ENCODE measurements at regions not wholly inside any gene's neighbourhood (a gene's known extent, or its start where the extent isn't known, plus 50 kb on each side); places are given as distances from the start of the nearest gene placed in this dataset.

DNA sequence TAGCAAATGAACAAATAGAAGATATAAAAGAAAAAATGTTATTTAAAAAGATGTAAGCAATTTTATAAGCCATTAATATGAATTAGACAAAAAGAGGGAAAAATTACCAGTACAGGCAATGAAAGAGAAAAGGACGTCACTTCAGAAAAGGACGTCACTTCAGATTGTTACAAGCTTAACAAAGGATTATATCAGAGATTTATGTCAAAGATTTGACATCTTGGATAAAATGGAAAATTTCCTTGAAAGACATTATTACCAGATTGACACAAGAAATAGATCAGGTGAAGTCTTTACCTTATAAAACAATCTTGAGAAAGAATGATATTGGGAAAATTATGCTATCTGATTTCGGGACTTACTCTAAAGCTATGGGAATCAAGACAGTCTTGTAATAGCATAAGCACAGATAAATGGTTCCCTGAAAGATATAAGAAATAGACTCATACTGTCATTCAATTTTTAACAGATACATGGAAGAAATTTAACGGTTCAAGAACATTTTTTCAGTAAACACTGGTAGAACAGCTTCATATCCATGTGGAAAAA, 625.4 kb upstream of the EDIL3 start:
- H3K4me1 ChIP-seq: no peaks in the 10 kb centered on the region
- no peaks in the 10 kb centered on the region for H3K27me3 ChIP-seq
- DNase-seq (ENCODE audit: low spot score): no peak
- TF ChIP-seq, protein P1, sequence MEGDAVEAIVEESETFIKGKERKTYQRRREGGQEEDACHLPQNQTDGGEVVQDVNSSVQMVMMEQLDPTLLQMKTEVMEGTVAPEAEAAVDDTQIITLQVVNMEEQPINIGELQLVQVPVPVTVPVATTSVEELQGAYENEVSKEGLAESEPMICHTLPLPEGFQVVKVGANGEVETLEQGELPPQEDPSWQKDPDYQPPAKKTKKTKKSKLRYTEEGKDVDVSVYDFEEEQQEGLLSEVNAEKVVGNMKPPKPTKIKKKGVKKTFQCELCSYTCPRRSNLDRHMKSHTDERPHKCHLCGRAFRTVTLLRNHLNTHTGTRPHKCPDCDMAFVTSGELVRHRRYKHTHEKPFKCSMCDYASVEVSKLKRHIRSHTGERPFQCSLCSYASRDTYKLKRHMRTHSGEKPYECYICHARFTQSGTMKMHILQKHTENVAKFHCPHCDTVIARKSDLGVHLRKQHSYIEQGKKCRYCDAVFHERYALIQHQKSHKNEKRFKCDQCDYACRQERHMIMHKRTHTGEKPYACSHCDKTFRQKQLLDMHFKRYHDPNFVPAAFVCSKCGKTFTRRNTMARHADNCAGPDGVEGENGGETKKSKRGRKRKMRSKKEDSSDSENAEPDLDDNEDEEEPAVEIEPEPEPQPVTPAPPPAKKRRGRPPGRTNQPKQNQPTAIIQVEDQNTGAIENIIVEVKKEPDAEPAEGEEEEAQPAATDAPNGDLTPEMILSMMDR (IDR thresholded peaks at IDR 0.05): no peak
- H3K4me3 ChIP-seq: no peak overlapping the region
- no peak overlapping the region for H3K27ac ChIP-seq
- no peaks in the 10 kb centered on the region for H3K9me3 ChIP-seq
- no peaks in the 10 kb centered on the region for H3K36me3 ChIP-seq

DNA sequence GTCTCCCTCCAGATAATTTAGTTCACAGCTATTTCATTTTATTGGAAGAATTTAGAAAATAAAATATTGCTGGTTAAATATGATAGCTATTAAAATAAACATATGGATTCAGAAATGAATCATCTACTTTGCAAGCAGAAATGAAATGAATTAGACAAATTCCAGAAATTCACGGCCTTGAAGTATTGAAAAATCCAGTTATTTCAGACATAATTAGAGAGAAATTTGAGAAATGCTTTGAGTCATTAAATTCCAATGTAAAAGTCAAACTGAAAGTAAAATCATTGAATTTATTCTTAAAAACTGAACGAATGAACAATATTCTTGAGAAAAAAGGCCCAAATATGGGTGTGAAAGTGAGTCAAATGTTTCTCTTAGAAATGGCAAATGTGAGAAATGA, 632.6 kb upstream of the EDIL3 start:
- DNase-seq (ENCODE audit: low spot score): no peak
- Histone ChIP-seq H3K4me1 (no peaks in the 10 kb centered on the region), H3K36me3 (no peaks in the 10 kb centered on the region), H3K9me3 (no peaks in the 10 kb centered on the region), H3K4me3 (no peak overlapping the region), H3K27me3 (no peaks in the 10 kb centered on the region), H3K27ac (no peak overlapping the region)
- TF ChIP-seq, protein P1 (IDR thresholded peaks at IDR 0.05): no peak

DNA sequence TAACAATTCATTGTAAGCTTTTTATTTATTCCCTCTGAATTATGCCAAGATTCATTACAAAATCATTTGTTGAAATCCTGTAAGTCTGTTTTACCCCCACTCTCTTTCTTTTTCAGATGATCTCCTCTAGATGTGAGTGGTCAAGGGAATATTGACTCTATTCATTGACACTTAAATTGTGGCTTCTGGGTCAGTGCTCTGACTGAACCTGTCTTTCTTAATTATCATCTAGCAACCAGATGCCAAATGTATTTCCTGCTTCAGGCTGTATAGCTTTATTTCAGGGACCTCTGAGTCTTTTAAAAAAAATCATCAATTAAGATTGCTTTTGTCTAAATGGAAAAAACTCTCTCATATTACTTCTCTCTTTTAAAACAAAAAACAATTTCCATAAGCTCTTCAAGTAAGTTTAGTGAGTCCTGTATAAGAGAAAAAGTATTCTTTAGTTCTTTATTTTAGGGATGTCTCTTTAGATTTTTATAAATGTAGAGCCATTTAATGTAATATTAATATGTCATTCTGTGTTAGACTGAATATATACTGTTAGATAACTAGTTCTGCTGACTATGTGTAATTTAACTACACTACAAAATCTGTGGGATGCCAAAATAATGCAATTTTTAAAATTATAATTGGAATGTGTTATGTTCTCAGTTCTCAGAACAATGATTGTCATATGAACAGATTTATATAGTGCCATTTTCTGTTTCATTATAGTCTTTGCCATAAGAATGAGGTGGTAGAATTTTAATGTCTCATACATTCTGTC, 645.8 kb upstream of the EDIL3 start:
- no peaks in the 10 kb centered on the region for H3K4me1 ChIP-seq
- no peak for DNase-seq (ENCODE audit: low spot score)
- TF ChIP-seq, protein P1 (IDR thresholded peaks at IDR 0.05): no peak
- H3K9me3 ChIP-seq: no peaks in the 10 kb centered on the region
- no peak overlapping the region for H3K4me3 ChIP-seq
- H3K27ac ChIP-seq: no peak overlapping the region
- H3K27me3 ChIP-seq: no peaks in the 10 kb centered on the region
- no peaks in the 10 kb centered on the region for H3K36me3 ChIP-seq

DNA sequence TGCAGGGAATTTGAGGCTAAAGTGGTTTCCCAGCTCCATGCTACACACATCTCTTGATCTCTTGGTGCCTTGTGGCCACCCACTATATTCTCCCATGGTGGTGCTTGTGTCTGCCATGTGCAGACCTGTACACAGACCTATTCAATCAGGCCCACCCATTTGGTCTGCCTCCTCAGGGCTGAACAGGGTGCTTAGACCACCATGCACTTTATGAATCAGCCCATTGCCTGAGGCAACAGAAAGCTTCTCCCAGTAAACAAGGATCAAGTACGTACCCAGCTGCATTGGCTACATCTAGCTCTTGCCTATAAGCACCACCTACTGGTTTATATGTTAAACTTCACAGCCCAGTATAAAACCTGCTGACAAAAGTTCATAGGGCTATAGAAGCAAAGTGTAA, 664.3 kb upstream of the EDIL3 start:
- Histone ChIP-seq H3K4me3 (no peak overlapping the region), H3K27ac (no peak overlapping the region), H3K27me3 (no peaks in the 10 kb centered on the region), H3K9me3 (no peaks in the 10 kb centered on the region), H3K4me1 (no peaks in the 10 kb centered on the region), H3K36me3 (no peaks in the 10 kb centered on the region)
- DNase-seq (ENCODE audit: low spot score): no peak
- TF ChIP-seq, protein P1 (IDR thresholded peaks at IDR 0.05): peak in 1 of 2 donors; percentile 52

DNA sequence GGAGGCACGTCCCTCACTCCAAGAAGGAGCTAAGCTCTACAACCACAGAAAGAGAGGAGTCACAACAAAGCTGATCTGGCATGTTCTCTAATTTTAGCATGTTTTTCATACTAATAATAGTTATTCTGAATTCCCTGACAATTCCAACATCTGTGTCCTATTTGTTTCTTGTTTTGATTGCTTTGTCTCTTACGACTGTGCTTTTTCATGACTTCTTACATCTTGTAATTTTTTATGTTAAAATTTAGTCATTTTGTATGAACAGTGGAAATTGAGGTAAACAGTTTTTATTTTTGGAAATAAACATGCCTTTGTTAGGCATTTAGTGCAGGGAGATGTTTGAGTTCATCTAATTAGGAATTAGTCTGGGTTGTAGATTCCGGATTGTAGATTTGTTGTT, 668.1 kb upstream of the EDIL3 start:
- TF ChIP-seq, protein P1 (IDR thresholded peaks at IDR 0.05): no peak
- DNase-seq (ENCODE audit: low spot score): no peak
- Histone ChIP-seq H3K27ac (no peak overlapping the region), H3K36me3 (no peaks in the 10 kb centered on the region), H3K9me3 (no peaks in the 10 kb centered on the region), H3K4me1 (no peaks in the 10 kb centered on the region), H3K4me3 (no peak overlapping the region), H3K27me3 (no peaks in the 10 kb centered on the region)

Data from right atrium auricular region (tissue), 2 donors.